ENCODE measurements at regions not wholly inside any gene's neighbourhood (a gene's known extent, or its start where the extent isn't known, plus 50 kb on each side); places are given as distances from the start of the nearest gene placed in this dataset.

DNA sequence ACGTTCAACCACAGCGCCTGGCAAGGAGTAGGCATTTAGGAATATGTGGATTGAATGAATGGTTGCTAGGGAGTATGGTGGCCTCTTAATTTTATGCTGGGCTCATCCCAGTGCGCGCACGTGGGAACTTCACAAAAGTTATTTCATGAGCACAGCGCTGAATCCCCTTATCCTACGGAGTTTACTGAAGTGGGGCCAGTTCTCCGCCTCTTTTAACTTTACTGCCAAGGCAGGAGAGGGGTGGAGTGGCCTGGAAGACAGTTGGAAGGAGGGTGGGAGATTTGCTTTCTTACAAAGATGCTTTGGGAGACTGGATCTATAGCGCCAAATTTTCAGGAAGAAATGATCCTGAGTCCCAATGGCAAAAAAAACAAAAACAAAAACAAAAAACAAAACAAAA is 326.5 kb downstream of the SH3GL2 start:
- POLR2A ChIA-PET, result no interaction called here
- intact Hi-C loops (cut with micrococcal nuclease), result no loop called here
- TF ChIP-seq, protein P1, sequence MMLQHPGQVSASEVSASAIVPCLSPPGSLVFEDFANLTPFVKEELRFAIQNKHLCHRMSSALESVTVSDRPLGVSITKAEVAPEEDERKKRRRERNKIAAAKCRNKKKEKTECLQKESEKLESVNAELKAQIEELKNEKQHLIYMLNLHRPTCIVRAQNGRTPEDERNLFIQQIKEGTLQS (IDR thresholded peaks at IDR 0.05), result no peak
- TF ChIP-seq EGR1 (IDR thresholded peaks at IDR 0.05; ENCODE audit: low read depth), result no peak
- TF ChIP-seq YY1 (IDR thresholded peaks at IDR 0.05; ENCODE audit: extremely low read depth, insufficient replicate concordance, low read depth, low read length), result no peak
- TF ChIP-seq CBX3 (IDR thresholded peaks at IDR 0.05; ENCODE audit: low read depth), result no peak
- no peak for TF ChIP-seq POLR2AphosphoS5 (IDR thresholded peaks at IDR 0.05; ENCODE audit: low read depth, low read length)
- no peak for TF ChIP-seq FOSL1 (IDR thresholded peaks at IDR 0.05; ENCODE audit: low read depth)
- no peak overlapping the region for H2AFZ ChIP-seq (ENCODE audit: low read depth, low read length, poor library complexity, severe bottlenecking)
- no peaks in the 10 kb centered on the region for H3K27me3 ChIP-seq (ENCODE audit: insufficient read depth, low read length)
- H3K27ac ChIP-seq (ENCODE audit: low read depth, low read length), result no peak overlapping the region
- no peaks in the 10 kb centered on the region for H3K36me3 ChIP-seq (ENCODE audit: control insufficient read depth in 1 of 2, insufficient read depth in 2 of 2, low read length in 2 of 2)
- ATAC-seq (no peak), DNase-seq (ENCODE audit: low read depth, low spot score) (no peak)
- H3K9ac ChIP-seq (ENCODE audit: low read length), result no peak overlapping the region
- BruUV-seq (replicated peaks), result no TSS peak
- no peaks in the 10 kb centered on the region for H3K4me1 ChIP-seq (ENCODE audit: control insufficient read depth in 1 of 2, insufficient read depth in 2 of 2, low read length in 2 of 2)
- no peak overlapping the region for H3K4me2 ChIP-seq (ENCODE audit: low read length)
- H3K79me2 ChIP-seq (ENCODE audit: insufficient read depth, low read length), result no peaks in the 10 kb centered on the region
- H4K20me1 ChIP-seq (ENCODE audit: insufficient read depth), result no peaks in the 10 kb centered on the region
- H3K4me3 ChIP-seq (replicated peaks in 1 of 2; ENCODE audit: low read depth in 1 of 2, low read length in 2 of 2), result no peak overlapping the region
- RAD21 ChIA-PET (ENCODE audit: low non-redundant PET in 1 of 2, low total read pairs in 2 of 2, uncharacterized antibody in 2 of 2, unreplicated experiment in 2 of 2), result no interaction called here
- CTCF ChIA-PET, result no interaction called here
- H3K9me2 ChIP-seq (ENCODE audit: insufficient read depth), result no peaks in the 10 kb centered on the region
- peaks cover 0 to 3% of the 10 kb centered on the region in 2 experiments; a peak in 2 of 4 replicates for H3K9me3 ChIP-seq (ENCODE audit: control insufficient read depth in 1 of 2, insufficient read depth in 1 of 2, low read depth in 1 of 2, low read length in 2 of 2)

DNA sequence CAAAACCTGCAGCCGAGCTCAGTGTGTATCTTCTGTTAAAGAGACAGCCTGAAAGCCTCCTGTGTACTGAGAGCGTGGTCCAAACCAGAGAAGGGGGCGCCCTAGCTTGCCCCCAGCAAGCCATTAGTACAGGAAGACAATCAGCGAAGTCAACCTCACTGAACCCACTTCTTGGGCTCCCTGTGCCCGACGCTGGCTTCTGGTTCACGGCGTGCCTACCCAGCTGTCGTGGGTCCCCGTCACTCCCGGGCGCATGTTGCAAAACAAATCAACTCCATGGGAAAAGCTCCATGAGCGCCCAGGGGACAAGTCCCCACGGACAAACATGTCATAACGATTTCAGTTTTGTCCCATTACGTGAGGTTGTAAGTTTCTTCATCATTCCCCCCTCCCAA is 326.9 kb downstream of the SH3GL2 start:
- ChIA-PET RAD21 (ENCODE audit: low non-redundant PET in 1 of 2, low total read pairs in 2 of 2, uncharacterized antibody in 2 of 2, unreplicated experiment in 2 of 2) (no interaction called here), POLR2A (no interaction called here), CTCF (no interaction called here)
- Histone ChIP-seq H4K20me1 (ENCODE audit: insufficient read depth) (no peaks in the 10 kb centered on the region), H3K9me2 (ENCODE audit: insufficient read depth) (no peaks in the 10 kb centered on the region), H3K4me1 (ENCODE audit: control insufficient read depth in 1 of 2, insufficient read depth in 2 of 2, low read length in 2 of 2) (no peaks in the 10 kb centered on the region), H2AFZ (ENCODE audit: low read depth, low read length, poor library complexity, severe bottlenecking) (no peak overlapping the region), H3K79me2 (ENCODE audit: insufficient read depth, low read length) (no peaks in the 10 kb centered on the region), H3K27me3 (ENCODE audit: insufficient read depth, low read length) (no peaks in the 10 kb centered on the region), H3K9ac (ENCODE audit: low read length) (no peak overlapping the region), H3K36me3 (ENCODE audit: control insufficient read depth in 1 of 2, insufficient read depth in 2 of 2, low read length in 2 of 2) (no peaks in the 10 kb centered on the region), H3K27ac (ENCODE audit: low read depth, low read length) (no peak overlapping the region), H3K4me3 (replicated peaks in 1 of 2; ENCODE audit: low read depth in 1 of 2, low read length in 2 of 2) (no peak overlapping the region), H3K4me2 (ENCODE audit: low read length) (no peak overlapping the region), H3K9me3 (ENCODE audit: control insufficient read depth in 1 of 2, insufficient read depth in 1 of 2, low read depth in 1 of 2, low read length in 2 of 2) (peaks cover 0 to 3% of the 10 kb centered on the region in 2 experiments; a peak in 2 of 4 replicates)
- no TSS peak for BruUV-seq (replicated peaks)
- DNase-seq (ENCODE audit: low read depth, low spot score) (no peak), ATAC-seq (no peak)
- intact Hi-C loops (cut with micrococcal nuclease), result no loop called here
- no peak for TF ChIP-seq SIN3A (IDR thresholded peaks at IDR 0.05; ENCODE audit: low read depth)
- no peak for TF ChIP-seq POLR2A (IDR thresholded peaks at IDR 0.05; ENCODE audit: borderline replicate concordance, extremely low read depth, insufficient read depth, insufficient read length)
- no peak for TF ChIP-seq EGR1 (IDR thresholded peaks at IDR 0.05; ENCODE audit: low read depth)
- no peak for TF ChIP-seq JUND (IDR thresholded peaks at IDR 0.05)
- TF ChIP-seq SRF (IDR thresholded peaks at IDR 0.05; ENCODE audit: low read depth), result no peak
- no peak for TF ChIP-seq EZH2phosphoT487 (IDR thresholded peaks at IDR 0.05; ENCODE audit: borderline replicate concordance)
- TF ChIP-seq CEBPB (IDR thresholded peaks at IDR 0.05; ENCODE audit: low read depth), result no peak
- TF ChIP-seq YY1 (IDR thresholded peaks at IDR 0.05; ENCODE audit: extremely low read depth, insufficient replicate concordance, low read depth, low read length), result no peak
- no peak for TF ChIP-seq RAD21 (IDR thresholded peaks at IDR 0.05; ENCODE audit: low read depth)
- no peak for TF ChIP-seq REST (IDR thresholded peaks at IDR 0.05; ENCODE audit: low read depth)
- TF ChIP-seq ZBTB33 (IDR thresholded peaks at IDR 0.05; ENCODE audit: extremely low read depth, insufficient replicate concordance, low read length), result no peak
- TF ChIP-seq, protein P2, sequence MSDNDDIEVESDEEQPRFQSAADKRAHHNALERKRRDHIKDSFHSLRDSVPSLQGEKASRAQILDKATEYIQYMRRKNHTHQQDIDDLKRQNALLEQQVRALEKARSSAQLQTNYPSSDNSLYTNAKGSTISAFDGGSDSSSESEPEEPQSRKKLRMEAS (IDR thresholded peaks at IDR 0.05), result no peak
- TF ChIP-seq, protein P1 (IDR thresholded peaks at IDR 0.05), result no peak
- TF ChIP-seq ZFX (IDR thresholded peaks at IDR 0.05), result no peak
